GM18498 (cell line): ENCODE measurements at regions not wholly inside any gene's neighbourhood (a gene's known extent, or its start where the extent isn't known, plus 50 kb on each side); places are given as distances from the start of the nearest gene placed in this dataset.
"Not testable (repeated sequence)": the region's sequence is repeated elsewhere in the genome, so short reads cannot be mapped to it uniquely, and the experiment has no call there.

Experiments used
- ATAC-seq: cut with Tn5 transposase; IDR thresholded peaks from one replicate; pipeline ENCODE4 v1.9.1; 2021; ENCODE audit warnings: mild to moderate bottlenecking, moderate library complexity; ENCODE audit not compliant: unreplicated experiment

- no peak for ATAC-seq
Measured at GRCh38 chr6:163743796-163744195, 329.3 kb downstream of the QKI start.

DNA sequence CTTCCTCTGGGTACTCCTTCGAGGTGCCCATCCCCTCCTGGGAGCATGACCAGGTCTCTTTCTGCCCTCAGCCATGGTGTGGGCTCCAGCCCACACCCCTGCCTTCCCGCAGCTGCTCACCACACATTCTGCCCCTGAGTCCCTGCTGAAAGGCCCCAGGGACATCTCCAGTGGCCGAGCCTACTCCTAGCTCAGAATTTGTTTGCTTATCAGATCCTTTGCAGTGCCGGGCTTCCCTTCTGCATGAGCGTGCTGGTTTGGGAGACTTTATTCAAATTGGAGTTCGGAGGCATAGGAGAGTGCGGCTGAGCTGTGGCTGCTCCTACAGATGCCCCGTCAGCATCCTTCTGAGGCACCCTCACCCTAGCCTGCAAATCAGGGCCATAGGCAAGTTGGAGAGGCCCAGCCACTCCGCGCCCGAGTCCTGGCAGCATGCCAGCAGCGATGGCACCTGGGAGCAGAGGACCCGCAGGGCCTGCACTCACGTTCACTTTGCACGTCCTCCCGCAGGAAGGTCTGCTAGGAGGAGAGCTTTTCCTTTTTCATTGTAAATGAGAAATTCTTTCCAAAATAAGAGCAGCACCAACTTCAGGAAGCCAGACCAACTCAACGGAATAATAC lies 327.3 kb downstream of the QKI start:
- no peak for ATAC-seq

GRCh38 chr6:163741342-163741741 lies 326.8 kb downstream of the QKI start:
- ATAC-seq = no peak

GRCh38 chr6:163739966-163740365 lies 325.4 kb downstream of the QKI start:
- ATAC-seq = no peak

- ATAC-seq = no peak
Measured at GRCh38 chr6:163739408-163739725, 324.8 kb downstream of the QKI start.

DNA sequence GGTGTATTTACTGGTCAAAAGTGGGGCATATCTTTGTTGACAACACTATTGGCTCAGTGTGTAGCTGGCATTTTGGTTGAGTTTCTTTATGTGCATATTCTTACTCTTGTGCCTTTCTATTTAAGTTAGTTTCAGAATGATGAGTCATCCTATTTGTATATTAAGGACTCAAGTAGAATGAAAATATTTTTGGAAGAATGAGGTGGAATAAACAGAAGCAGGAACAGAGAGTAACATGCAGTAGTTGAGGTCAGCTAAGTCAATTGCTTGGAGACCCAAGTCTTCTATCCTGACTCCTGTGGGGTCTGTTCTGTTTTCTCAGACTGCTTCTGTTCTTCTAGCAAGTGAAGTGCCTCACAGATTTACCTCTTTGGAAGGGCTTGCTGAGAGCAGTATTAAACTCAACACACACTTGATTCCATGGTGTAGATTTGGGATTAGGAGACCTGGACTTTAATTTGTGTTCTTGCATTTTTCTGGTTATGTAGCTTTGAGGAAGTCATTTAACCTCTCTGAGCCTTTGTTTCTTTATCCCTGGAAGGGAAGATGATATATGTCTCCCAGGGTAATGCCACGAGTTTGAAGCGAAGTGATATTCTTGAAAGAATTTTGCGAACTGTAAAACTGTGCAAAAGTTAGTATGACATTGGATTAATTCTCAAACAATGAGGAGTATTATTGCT lies 324.3 kb downstream of the QKI start:
- ATAC-seq = peak; percentile 77

- peak; percentile 7 for ATAC-seq
Measured at GRCh38 chr6:163738304-163738703, 323.8 kb downstream of the QKI start.

DNA sequence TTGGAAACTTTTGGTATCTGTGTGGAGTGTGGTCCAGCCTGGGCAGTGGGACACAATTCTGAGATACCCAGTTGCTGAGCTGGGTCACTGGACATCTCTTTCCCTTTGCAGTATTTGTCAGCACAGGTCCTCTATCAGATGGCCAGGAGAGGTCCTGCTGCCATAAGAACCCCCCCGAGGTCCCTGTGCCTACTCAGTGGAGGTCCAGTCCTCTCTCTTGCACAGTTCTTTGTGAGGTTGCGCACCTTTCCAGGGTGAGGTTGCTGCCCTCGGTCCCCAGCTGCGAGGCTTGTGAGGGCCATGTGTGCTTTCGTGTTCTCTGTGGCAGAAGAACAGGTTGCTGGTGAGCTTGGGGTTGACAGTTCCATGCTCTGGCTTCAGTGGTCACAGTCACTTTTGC lies 320.6 kb downstream of the QKI start:
- ATAC-seq = no peak

- no peak for ATAC-seq
Measured at GRCh38 chr6:163733061-163733460, 318.5 kb downstream of the QKI start.

GRCh38 chr6:163732479-163732878 lies 318.0 kb downstream of the QKI start:
- peak; percentile 49 for ATAC-seq

- ATAC-seq = not testable (repeated sequence)
Measured at GRCh38 chr6:163732014-163732351, 317.5 kb downstream of the QKI start.

DNA sequence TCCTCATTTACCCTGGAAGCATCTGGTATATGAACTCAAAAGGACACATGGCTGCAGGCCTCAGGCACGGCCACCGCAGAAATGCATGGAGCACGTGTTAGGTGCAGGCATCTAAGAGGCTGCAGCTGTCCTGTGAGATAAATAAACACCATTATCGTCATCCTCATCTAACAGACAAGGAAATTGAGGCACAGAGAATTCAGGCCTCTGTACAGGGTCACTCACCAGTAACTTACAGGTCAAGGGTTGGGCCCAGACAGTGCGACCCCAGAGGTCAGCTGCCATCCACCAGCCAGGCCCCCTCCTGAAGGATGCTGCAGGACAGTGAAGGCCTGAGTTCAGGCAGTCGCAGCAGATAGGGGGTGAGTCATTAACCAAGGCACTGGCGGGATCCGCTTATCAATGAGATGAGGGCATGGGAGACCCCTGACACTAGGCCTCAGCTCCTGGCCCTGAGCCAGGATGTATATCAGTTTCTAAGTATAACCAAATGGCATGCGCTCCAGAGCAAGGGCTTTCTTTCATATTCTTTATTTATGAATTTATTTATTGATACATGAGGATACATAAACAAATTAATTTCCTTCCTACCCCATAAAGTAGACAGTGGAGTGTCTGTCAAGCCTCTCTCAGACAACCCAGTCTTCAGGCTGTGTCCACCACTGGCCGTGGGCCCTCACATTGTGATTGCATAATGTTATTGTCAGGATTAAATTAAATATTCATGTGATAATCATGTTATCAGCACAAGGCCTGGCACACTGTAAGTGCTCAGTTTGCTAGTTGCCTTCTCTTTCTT lies 316.9 kb downstream of the QKI start:
- no peak for ATAC-seq

DNA sequence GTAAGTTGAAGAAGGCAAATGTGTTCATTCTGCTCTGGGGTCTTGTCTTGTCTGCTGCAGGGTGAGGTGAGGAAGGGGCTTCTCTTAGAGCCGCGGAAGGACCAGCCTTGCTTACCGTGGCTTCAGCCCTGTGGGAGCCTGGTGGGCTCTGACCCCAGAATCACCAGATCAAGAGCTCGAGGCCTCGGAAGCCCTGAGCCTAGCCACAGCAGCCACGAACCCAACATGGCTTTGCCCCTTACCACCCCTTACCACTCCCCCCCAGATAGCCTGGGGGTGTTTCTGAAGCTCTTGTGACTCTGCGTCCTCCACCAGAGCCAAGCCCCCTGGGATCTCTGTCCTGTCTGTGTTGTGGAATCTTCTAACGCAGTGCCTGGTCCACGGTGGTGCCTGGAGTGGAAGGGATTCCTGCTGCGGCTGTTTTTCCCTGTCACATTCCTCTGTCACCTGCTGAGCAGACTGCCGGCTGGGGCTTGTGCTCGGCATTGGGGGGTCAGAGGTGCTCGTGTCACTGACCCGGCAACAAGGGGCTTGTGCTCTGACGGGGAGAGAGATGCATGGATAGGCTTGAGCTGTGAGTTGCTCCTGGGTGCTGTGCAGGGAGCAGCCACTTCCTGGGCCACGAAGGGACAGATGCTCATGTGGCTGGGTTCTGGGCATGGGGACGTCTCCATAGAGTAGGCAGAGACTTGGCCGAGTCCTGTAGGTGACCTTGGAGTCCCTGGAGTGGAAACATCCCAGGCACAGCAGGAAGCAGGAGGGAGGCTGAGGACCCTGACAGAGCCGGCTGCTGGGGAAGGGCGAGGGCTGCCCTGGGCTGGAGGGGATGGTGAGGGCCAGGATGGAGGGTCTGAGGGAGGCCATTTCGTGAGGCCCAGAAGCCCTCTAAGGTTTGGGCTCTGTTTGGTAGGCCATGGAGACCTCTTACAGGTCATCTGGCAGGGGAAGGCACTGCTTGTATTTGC lies 316.0 kb downstream of the QKI start:
- ATAC-seq = no peak

DNA sequence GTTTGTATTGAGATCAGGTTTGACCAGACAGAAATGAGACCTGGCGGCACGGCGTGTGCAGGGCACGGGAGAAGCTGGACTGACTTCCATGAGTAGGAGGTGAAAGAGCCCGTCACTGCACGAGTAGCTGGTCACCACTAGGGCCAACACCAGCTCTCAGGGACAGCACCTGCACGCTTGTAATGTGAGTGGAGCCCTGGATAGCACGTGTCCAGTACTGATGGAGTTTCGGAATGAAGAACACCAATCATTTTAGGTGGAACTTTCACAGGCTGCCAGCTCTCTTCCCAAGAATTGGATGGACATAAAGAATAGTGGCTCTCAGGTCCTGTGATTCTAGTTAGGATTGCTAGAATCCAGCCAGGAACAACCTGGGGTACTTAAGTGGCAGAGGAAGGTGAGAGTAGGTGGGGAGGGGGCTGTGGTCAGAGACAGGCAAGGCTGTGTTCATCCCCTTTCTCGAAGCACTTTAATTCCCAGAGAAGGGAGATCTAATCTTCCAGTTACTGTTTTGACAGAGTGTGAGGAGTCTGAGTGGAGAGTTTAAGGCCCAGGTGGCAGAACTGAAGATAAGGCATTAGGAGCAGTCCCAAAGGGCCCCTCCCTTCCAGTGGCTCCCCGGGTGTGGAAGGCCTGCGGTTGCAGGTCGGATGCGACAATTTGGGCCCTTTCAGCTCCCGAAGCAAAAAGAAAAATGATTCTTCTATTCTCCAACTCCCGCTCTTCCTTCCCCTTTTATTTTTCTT lies 314.8 kb downstream of the QKI start:
- no peak for ATAC-seq

GRCh38 chr6:163728442-163729126 lies 314.1 kb downstream of the QKI start:
- no peak for ATAC-seq

DNA sequence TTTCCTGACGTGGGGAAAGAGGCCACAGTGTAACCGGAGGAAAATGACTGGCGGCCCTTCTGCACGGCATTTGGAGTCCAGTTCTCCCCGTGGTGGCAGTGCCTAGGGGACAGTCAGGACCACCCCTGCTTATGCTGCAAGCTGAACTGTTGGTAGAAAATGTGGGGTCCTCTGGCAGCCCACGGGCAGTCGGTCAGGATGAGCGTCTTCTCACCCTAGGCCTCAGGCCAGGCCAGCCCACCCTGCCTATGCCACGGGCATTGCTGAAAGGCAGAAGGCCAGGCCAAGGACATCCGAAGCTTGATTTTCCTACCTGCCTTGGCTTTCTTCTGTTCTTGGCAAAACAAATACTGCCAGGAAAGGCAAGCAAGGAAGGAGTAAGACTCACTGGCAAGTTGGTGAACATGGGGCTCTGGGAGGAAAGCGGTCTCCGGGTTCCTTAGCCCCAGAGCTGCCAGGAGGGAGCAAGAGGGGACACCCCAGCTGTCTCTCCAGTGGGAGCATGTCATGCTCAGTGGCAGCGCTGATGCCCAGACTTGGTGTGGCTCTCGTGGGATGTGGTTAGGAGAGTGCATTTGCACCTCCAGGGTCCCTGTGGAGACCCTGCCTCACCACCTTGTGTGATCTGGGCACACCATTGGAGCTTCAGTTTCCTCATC lies 311.6 kb downstream of the QKI start:
- no peak for ATAC-seq

DNA sequence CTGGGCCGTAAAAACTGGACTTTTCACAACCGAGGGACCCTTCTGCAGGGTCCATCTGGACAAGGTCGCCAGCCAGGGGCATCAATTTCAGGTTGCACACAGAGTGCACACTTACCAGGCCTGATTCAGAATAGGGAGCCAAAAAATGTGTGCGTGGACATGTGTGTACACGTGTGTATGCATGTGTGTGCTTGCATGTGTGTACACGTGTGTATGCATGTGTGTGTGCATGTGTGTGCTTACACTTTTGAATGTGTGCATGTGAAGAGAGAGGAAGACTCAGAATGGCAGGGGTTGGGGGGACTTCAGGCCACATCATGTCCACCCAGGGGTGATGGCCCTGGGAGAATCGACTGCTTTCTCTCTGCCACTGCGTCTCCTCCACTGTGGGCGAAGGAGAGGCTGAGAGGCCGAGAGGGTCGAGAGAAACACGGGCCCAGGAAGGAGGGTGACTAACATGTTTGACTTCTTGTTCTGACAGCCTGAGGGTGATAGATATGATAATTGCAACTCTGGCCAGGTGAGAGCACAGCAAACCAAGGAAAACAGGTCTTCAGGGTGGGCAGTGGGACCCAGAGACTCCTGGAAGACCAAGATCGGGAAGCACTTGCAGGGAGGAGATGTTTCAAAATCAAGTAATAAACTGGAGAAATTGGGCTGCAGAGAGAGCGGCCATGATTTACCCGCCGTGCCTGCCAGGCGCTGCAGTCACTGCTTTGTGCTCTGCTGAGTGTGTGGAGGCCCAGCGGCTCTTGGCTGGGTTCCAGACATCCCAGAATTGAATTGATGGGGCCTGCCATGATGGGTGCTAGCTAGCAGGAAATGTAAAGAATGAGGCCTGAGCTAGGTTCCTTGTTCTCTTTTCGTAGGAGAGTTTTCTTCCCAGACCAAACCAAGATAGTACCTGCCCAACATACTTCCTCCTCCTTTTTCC lies 310.8 kb downstream of the QKI start:
- no peak for ATAC-seq

DNA sequence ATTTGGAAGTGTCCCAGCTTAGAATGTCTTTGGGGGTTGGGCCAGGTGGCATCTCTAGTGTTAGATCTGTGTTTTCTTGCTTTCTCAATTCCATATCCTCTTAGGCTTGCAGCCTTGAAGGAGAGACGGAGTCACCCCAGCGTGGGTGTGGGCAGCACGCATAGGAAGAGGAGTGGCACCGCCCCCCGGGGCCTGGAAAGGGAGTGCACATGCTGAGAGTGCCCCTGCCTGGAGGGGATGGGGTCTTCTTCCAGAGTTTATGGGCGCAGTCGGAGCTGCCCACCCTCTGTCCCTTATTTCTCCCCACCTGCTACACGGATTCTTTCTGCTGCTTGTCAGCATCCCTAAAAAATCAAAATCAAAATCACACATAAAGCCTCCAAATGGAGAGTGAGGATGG lies 309.7 kb downstream of the QKI start:
- ATAC-seq = no peak
